Vagina (tissue), 2 donors: ENCODE measurements at regions not wholly inside any gene's neighbourhood (a gene's known extent, or its start where the extent isn't known, plus 50 kb on each side); places are given as distances from the start of the nearest gene placed in this dataset.

ENCODE experiments used
- POLR2A ChIP-seq, 2 donors: fragments of 450-650 bp; IDR thresholded peaks; one replicate each; pipeline ENCODE4 v1.6.1; 2017; ENCODE audit warnings: antibody characterized with exemption in 2 of 2, mild to moderate bottlenecking in 2 of 2, moderate library complexity in 2 of 2
- TF ChIP-seq, protein P1 (sequence below), 3 experiments: fragments of 450-650 bp in 2 of 3; fragments of 200-600 bp in 1 of 3; sonication (generic) in 1 of 3; IDR thresholded peaks; one replicate each; pipeline ENCODE4 v1.5.1; 2017 to 2019; ENCODE audit warnings: antibody characterized with exemption in 3 of 3, mild to moderate bottlenecking in 2 of 3, moderate library complexity in 2 of 3

DNA sequence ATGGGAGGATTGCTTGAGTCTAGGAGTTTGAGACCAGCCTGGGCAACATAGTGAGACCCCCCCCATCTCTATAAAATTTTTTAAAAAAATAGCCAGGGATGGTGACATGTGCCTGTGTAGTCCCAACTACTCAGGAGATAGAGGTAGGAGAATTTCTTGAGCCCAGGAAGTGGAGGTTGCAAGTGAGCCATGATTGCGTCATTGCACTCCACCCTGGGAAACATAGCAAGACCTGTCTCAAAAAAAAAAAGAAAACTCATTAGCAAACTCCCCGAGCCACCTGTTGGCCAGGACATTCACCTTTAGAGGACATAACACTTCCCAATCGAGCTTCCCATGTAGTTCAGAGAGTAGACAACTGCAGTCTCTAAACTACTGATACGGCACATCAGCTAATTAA is 274.2 kb downstream of the ABCC12 start:
- TF ChIP-seq, protein P1, sequence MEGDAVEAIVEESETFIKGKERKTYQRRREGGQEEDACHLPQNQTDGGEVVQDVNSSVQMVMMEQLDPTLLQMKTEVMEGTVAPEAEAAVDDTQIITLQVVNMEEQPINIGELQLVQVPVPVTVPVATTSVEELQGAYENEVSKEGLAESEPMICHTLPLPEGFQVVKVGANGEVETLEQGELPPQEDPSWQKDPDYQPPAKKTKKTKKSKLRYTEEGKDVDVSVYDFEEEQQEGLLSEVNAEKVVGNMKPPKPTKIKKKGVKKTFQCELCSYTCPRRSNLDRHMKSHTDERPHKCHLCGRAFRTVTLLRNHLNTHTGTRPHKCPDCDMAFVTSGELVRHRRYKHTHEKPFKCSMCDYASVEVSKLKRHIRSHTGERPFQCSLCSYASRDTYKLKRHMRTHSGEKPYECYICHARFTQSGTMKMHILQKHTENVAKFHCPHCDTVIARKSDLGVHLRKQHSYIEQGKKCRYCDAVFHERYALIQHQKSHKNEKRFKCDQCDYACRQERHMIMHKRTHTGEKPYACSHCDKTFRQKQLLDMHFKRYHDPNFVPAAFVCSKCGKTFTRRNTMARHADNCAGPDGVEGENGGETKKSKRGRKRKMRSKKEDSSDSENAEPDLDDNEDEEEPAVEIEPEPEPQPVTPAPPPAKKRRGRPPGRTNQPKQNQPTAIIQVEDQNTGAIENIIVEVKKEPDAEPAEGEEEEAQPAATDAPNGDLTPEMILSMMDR (IDR thresholded peaks at IDR 0.05), result no peak
- no peak for TF ChIP-seq POLR2A (IDR thresholded peaks at IDR 0.05)
